ENCODE measurements at regions not wholly inside any gene's neighbourhood (a gene's known extent, or its start where the extent isn't known, plus 50 kb on each side); places are given as distances from the start of the nearest gene placed in this dataset.

DNA sequence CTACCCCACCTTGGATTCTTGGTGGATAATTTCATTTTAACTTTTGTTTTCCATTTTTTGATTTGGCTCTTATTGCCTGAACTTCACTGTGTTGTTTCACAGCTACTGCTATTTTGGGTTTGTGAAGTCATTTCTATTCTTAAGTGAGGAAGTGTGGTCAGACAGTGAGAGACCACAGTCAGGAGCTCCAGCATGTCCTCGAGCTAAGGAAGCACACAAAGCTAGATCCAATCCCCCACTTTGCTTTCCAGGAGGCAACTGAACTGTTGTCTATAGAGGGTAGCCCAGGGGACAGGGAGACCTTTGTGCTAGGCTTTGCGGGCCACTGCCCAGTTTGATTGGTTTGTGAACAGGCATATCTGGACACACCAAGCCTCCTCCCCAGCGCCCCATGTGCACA, 251.8 kb upstream of the KIRREL3 start:
- TF ChIP-seq, protein P1, sequence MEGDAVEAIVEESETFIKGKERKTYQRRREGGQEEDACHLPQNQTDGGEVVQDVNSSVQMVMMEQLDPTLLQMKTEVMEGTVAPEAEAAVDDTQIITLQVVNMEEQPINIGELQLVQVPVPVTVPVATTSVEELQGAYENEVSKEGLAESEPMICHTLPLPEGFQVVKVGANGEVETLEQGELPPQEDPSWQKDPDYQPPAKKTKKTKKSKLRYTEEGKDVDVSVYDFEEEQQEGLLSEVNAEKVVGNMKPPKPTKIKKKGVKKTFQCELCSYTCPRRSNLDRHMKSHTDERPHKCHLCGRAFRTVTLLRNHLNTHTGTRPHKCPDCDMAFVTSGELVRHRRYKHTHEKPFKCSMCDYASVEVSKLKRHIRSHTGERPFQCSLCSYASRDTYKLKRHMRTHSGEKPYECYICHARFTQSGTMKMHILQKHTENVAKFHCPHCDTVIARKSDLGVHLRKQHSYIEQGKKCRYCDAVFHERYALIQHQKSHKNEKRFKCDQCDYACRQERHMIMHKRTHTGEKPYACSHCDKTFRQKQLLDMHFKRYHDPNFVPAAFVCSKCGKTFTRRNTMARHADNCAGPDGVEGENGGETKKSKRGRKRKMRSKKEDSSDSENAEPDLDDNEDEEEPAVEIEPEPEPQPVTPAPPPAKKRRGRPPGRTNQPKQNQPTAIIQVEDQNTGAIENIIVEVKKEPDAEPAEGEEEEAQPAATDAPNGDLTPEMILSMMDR (IDR thresholded peaks at IDR 0.05; ENCODE audit: insufficient read depth, low read depth, low read length) = no peak
- no peak for TF ChIP-seq EZH2 (IDR thresholded peaks at IDR 0.05; ENCODE audit: insufficient read depth, low read length)

Data from astrocyte (in vitro differentiated cells and primary cell).